ENCODE measurements at regions not wholly inside any gene's neighbourhood (a gene's known extent, or its start where the extent isn't known, plus 50 kb on each side); places are given as distances from the start of the nearest gene placed in this dataset. TPM values are rescaled to one million over a fixed set of nuclear protein-coding genes. Genes with fewer than 3 reads are reported as not detected.
"Not testable (repeated sequence)": the region's sequence is repeated elsewhere in the genome, so short reads cannot be mapped to it uniquely, and the experiment has no call there.

DNA sequence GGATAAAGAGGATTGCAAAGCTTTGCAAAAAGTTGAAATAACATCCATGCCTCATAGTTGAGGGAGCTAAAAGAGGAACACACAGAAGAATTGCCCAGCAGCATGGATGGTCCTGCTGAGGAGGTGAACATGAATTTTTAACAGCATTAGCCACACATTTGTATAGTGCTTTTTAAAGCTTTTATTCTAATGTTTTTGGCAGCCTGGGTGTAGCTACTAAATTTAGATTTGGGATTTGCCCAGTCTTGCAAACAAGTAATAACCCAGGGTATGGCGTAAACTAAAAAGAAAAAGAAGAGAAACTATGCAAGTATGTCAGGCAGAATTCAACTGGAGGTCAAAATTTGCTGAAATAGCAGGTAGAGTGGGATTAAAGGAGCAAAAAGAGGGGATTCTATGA lies 75.1 kb upstream of the PTPRK start:
- no peak for DNase-seq

DNA sequence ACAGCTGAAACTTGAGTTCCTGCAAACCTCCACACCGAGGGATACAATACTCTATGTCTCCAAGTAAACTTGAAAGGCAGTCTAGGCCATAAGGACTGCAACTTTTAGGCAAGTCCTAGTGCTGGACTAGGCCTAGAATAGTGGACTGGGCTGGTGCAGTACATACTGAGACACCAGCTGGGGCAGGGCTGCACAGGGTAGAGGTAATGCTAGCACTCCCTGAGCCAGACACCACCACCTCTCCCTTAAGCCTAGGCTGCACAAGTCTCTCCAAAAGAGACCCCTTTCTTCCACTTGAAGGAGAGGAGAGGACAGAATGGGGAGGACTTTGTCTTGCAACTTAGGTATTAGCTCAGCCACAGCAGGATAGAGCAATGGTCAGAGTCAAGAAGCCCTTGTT lies 65.7 kb upstream of the PTPRK start:
- no peak for DNase-seq

DNA sequence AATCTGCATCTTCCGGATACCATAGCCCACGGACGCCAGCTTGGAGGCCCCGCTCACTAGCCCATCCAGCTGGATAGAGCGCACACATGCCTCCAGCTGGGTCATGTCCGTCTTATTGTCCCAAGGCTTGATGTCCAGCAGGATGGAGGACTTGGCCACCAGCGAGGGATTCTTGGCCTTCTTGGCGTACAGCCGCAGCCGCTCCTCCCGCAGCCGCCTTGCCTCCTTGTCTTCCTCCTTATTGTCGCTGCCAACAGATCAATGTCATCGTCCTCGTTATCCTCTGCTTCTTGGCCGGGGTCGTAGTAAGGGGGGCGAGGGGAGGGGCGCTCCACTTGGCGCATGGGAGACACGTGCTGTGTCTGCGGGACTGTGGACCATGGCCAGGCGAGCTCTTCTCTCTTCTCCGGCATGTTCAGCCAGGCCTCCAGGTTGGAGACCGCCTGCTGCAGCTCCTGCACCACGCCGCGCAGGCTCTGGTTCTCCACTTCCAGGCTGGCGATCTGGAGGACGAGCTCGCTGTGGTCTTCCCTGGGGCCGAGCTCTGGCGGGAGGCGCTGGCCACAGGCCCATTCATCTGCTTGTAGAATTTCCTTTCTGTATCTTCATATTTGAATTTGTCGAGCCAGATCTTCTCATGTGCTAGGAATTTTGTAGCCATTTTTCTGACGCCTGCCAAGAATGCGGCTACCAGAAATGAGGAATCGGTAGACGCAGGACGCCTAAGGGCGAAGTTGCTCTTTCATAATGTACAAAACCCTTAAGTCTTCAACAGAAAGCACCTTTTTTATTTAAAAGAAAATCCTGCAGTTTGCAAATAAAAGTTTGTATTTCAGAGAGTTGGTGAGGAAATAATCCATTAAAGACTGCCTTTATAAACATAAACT lies 60.1 kb upstream of the PTPRK start:
- DNase-seq: no peak

DNA sequence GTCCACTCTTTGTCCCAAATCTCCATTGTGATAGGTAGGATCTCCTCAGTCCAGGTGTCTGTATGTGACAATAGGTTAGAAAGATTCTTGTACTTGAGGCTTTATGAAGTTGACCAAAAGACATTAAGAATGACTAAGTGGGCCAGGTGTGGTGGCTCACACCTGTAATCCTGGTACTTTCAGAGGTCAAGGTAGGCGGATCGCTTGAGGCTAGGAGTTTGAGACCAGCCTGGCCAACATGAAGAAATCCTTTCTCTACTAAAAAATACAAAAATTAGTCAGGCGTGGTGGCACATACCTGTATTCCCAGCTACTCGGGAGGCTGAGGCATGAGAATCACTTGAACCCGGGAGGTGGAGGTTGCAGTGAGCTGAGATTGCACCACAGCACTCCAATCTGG lies 54.9 kb upstream of the PTPRK start:
- not testable (repeated sequence) for DNase-seq

DNA sequence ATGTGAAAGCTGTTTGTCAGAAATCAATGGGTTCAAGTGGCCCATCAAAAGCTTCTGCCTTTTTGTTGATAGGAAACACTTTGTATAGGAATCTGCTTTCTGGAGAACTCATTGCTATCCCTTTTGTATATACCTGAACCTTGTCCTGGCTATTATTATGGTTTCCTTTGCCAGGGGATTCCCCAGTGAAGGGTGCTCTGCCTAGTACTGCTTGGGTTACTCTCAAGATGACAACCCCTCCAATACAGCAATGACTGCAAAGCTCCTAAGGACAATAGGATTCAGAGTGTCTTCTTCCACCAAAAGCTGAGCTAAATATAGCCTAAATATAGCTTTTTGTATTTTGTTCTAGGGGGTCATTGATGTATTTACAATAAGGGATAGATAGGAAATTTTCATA lies 54.0 kb upstream of the PTPRK start:
- no peak for DNase-seq

DNA sequence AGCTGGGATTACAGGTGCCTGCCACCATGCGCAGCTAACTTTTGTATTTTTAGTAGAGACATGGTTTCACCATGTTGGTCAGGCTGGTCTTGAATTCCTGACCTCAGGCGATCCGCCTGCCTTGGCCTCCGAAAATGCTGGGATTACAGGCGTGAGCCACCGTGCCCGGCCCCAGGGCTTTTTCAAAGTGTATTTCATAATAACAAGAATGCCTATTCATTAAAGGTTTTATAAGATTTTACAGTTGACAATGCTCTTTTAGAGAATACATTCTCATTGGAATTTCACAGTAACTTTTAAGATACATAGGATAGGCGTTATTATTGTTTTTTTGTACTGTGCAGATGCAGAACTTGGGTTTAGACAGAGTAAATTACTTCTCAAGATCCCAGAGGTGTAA lies 52.6 kb upstream of the PTPRK start:
- DNase-seq: no peak

DNA sequence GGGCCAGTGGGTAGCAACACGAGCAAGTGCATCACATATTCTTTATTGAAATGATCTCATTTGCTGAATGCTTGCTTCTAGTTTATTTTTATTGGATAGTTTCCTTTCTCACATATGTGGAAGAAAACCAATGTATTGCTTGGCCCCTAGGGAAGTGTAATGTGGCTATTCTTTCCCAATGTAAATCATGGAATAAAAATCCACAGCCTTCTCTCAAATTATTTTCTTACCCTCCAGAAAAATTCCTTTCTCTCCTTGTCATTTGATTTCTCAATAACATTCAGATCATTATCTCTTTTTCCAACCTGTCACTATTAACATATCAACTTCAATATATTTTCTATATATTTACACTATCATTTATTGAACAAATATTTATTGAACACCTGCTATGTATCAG lies 51.9 kb upstream of the PTPRK start:
- no peak for DNase-seq

DNA sequence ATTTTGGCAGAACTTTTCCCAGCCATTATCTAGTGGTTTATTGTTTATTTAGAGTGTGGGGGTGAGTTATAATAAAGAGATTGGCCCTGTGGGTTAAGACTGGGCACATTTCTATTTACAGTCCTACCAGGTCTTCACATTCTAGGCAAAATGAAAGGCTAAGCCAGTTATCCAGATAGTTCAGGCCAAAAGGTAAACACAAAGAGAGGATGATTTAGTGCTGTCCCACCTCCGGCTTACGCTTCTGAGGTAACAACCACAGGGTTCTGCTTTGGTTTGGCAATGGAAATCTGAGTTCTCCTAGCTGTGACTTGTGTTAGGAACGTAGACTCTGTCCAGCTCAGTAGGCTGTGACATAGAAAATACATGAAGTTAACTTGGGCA lies 50.3 kb upstream of the PTPRK start:
- no peak for DNase-seq

DNA sequence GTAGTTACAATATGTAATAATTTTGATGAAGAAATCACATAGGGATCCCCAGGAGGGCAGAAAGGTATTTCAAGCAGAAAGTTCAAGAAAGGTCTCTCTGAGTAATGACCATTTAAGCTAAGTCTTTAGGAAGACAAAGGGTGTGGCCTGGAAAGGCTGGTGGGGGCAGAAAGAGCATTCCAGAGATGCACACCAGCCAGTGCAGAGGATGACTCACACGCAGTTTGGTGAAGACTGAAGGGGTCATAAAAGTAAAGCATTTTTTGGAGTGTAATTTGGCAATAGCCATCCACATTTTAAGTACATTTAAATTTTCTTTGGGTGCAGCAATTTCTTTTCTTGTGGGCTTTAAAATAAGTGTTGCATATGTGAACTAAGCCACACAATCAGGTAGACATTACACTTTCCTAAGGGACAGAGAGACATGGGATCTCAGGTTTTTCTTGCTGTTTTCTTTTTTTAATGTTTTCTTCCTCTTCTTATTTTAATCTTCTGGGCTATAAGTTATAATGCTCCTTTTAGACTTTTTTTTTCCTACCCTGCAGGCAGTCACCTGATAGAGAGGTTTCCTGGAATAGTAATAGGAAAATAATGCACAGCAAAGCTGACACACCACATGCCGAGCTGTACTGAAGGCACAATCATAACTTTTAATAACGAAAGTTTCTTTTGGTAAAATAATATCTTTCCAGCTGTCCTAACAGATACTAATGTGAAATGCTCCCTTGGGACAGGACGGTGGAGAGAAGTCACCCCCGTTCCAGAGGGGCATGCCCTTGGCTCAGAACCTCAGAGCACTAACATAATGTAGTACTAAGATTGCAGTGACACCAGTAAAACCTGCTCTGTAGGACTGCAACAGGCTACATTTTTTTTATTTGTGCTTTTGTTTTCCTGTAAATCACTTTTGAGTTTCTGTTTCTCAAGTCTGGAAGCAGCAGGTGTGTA lies 49.6 kb upstream of the PTPRK start:
- DNase-seq: no peak

Small RNA genes in the stretch of these regions (small RNA-seq; reads per million reads assigned to genes)
- gene RF00019 (ENCODE audit: low replicate concordance): not detected
